Vagina (tissue), 2 donors: ENCODE measurements at regions not wholly inside any gene's neighbourhood (a gene's known extent, or its start where the extent isn't known, plus 50 kb on each side); places are given as distances from the start of the nearest gene placed in this dataset.
A peak's percentile ranks its signal among the peaks of the same experiment; 100 is the strongest.

Experiments
- DNase-seq, 2 donors: peaks; one replicate each; pipeline ENCODE4 v3.0.0-alpha.2; 2017; ENCODE audit errors: extremely low spot score in 2 of 2
- H3K27ac ChIP-seq: fragments of 200-600 bp; sonication (generic); one replicate; pipeline ENCODE4 v1.5.1; 2019
- H3K27me3 ChIP-seq: fragments of 200-600 bp; sonication (generic); one replicate; pipeline ENCODE4 v1.5.1; 2019
- H3K36me3 ChIP-seq, 2 donors: fragments of 200-600 bp; sonication (generic); one replicate each; pipeline ENCODE4 v1.5.1; 2017 to 2019
- H3K4me1 ChIP-seq: fragments of 200-600 bp; sonication (generic); one replicate; pipeline ENCODE4 v1.5.1; 2019
- H3K4me3 ChIP-seq, 2 donors: fragments of 200-600 bp; sonication (generic); 1 replicate in 1 of 2; 2 replicates in 1 of 2; pipeline ENCODE4 v1.5.1; 2016 to 2019
- H3K9me3 ChIP-seq: fragments of 200-600 bp; sonication (generic); one replicate; pipeline ENCODE4 v1.5.1; 2019
- CTCF ChIP-seq, 3 experiments: fragments of 450-650 bp in 2 of 3; fragments of 200-600 bp in 1 of 3; sonication (generic) in 1 of 3; IDR thresholded peaks; one replicate each; pipeline ENCODE4 v1.5.1; 2017 to 2019; ENCODE audit warnings: antibody characterized with exemption in 3 of 3, mild to moderate bottlenecking in 2 of 3, moderate library complexity in 2 of 3
- POLR2A ChIP-seq, 2 donors: fragments of 450-650 bp; IDR thresholded peaks; one replicate each; pipeline ENCODE4 v1.6.1; 2017; ENCODE audit warnings: antibody characterized with exemption in 2 of 2, mild to moderate bottlenecking in 2 of 2, moderate library complexity in 2 of 2
- POLR2AphosphoS5 ChIP-seq, 2 donors: sonication (generic); formaldehyde crosslinking; IDR thresholded peaks; one replicate each; pipeline ENCODE4 v1.9.0; 2017; ENCODE audit warnings: antibody characterized with exemption in 2 of 2, mild to moderate bottlenecking in 2 of 2, low read depth in 1 of 2; ENCODE audit not compliant: insufficient read depth in 1 of 2
- intact Hi-C: fragments of 100-400 bp; cut with DNase I; formaldehyde crosslinking; loops from one replicate; pipeline ENCODE4 v1.15.1; 2023

- Histone ChIP-seq H3K4me1 (no peaks in the 10 kb centered on the region), H3K27me3 (no peaks in the 10 kb centered on the region), H3K36me3 (no peaks in the 10 kb centered on the region), H3K4me3 (no peak overlapping the region), H3K9me3 (no peaks in the 10 kb centered on the region), H3K27ac (no peak overlapping the region)
- TF ChIP-seq CTCF (IDR thresholded peaks at IDR 0.05), result no peak
- no peak for TF ChIP-seq POLR2A (IDR thresholded peaks at IDR 0.05)
- no peak for TF ChIP-seq POLR2AphosphoS5 (IDR thresholded peaks at IDR 0.05; ENCODE audit: insufficient read depth in 1 of 2, low read depth in 1 of 2)
- no peak for DNase-seq
- intact Hi-C loops, result no loop called here
These were observed 165.9 kb upstream of the ATF7IP start for GRCh38 chr12:14199455-14200198.

- H3K27ac ChIP-seq, result no peak overlapping the region
- no peaks in the 10 kb centered on the region for H3K9me3 ChIP-seq
- H3K27me3 ChIP-seq, result no peaks in the 10 kb centered on the region
- intact Hi-C loops, result no loop called here
- no peak overlapping the region for H3K4me3 ChIP-seq
- DNase-seq, result no peak
- no peaks in the 10 kb centered on the region for H3K36me3 ChIP-seq
- TF ChIP-seq POLR2A (IDR thresholded peaks at IDR 0.05) (no peak), CTCF (IDR thresholded peaks at IDR 0.05) (no peak), POLR2AphosphoS5 (IDR thresholded peaks at IDR 0.05; ENCODE audit: insufficient read depth in 1 of 2, low read depth in 1 of 2) (no peak)
- no peaks in the 10 kb centered on the region for H3K4me1 ChIP-seq
These were observed 164.9 kb upstream of the ATF7IP start for GRCh38 chr12:14200598-14200997.

- H3K4me1 ChIP-seq, result no peaks in the 10 kb centered on the region
- no peak for TF ChIP-seq POLR2AphosphoS5 (IDR thresholded peaks at IDR 0.05; ENCODE audit: insufficient read depth in 1 of 2, low read depth in 1 of 2)
- TF ChIP-seq POLR2A (IDR thresholded peaks at IDR 0.05), result no peak
- no peak for TF ChIP-seq CTCF (IDR thresholded peaks at IDR 0.05)
- no peaks in the 10 kb centered on the region for H3K36me3 ChIP-seq
- H3K27me3 ChIP-seq, result no peaks in the 10 kb centered on the region
- intact Hi-C loops, result no loop called here
- H3K4me3 ChIP-seq, result no peak overlapping the region
- no peak for DNase-seq
- no peak overlapping the region for H3K27ac ChIP-seq
- no peaks in the 10 kb centered on the region for H3K9me3 ChIP-seq
These were observed 164.2 kb upstream of the ATF7IP start for GRCh38 chr12:14201291-14201690.

- H3K9me3 ChIP-seq, result no peaks in the 10 kb centered on the region
- H3K27me3 ChIP-seq, result no peaks in the 10 kb centered on the region
- no peak for DNase-seq
- intact Hi-C loops, result no loop called here
- no peaks in the 10 kb centered on the region for H3K36me3 ChIP-seq
- H3K27ac ChIP-seq, result no peak overlapping the region
- no peaks in the 10 kb centered on the region for H3K4me1 ChIP-seq
- TF ChIP-seq POLR2A (IDR thresholded peaks at IDR 0.05) (no peak), POLR2AphosphoS5 (IDR thresholded peaks at IDR 0.05; ENCODE audit: insufficient read depth in 1 of 2, low read depth in 1 of 2) (peak in 1 of 2 donors; percentile 8), CTCF (IDR thresholded peaks at IDR 0.05) (no peak)
- no peak overlapping the region for H3K4me3 ChIP-seq
These were observed 157.5 kb upstream of the ATF7IP start for GRCh38 chr12:14207905-14208551.

GRCh38 chr12:14211947-14212387 is 153.5 kb upstream of the ATF7IP start:
- Histone ChIP-seq H3K4me1 (no peaks in the 10 kb centered on the region), H3K9me3 (no peaks in the 10 kb centered on the region), H3K4me3 (no peak overlapping the region), H3K36me3 (no peaks in the 10 kb centered on the region), H3K27me3 (no peaks in the 10 kb centered on the region), H3K27ac (no peak overlapping the region)
- TF ChIP-seq CTCF (IDR thresholded peaks at IDR 0.05), result no peak
- no peak for TF ChIP-seq POLR2A (IDR thresholded peaks at IDR 0.05)
- TF ChIP-seq POLR2AphosphoS5 (IDR thresholded peaks at IDR 0.05; ENCODE audit: insufficient read depth in 1 of 2, low read depth in 1 of 2), result no peak
- DNase-seq, result no peak
- intact Hi-C loops, result no loop called here
